ENCODE measurements at regions not wholly inside any gene's neighbourhood (a gene's known extent, or its start where the extent isn't known, plus 50 kb on each side); places are given as distances from the start of the nearest gene placed in this dataset.

- Histone ChIP-seq H3K27ac (no peak overlapping the region), H3K27me3 (replicated peaks) (no peaks in the 10 kb centered on the region), H3K4me3 (ENCODE audit: low read depth, low read length) (no peak overlapping the region), H3K36me3 (replicated peaks) (no peaks in the 10 kb centered on the region)
- in situ Hi-C loops (cut with HindIII; ENCODE audit: low pct_ligation_motif_present, low sequenced_read_pairs): no loop called here
- no peak for DNase-seq
- TF ChIP-seq, protein P1, sequence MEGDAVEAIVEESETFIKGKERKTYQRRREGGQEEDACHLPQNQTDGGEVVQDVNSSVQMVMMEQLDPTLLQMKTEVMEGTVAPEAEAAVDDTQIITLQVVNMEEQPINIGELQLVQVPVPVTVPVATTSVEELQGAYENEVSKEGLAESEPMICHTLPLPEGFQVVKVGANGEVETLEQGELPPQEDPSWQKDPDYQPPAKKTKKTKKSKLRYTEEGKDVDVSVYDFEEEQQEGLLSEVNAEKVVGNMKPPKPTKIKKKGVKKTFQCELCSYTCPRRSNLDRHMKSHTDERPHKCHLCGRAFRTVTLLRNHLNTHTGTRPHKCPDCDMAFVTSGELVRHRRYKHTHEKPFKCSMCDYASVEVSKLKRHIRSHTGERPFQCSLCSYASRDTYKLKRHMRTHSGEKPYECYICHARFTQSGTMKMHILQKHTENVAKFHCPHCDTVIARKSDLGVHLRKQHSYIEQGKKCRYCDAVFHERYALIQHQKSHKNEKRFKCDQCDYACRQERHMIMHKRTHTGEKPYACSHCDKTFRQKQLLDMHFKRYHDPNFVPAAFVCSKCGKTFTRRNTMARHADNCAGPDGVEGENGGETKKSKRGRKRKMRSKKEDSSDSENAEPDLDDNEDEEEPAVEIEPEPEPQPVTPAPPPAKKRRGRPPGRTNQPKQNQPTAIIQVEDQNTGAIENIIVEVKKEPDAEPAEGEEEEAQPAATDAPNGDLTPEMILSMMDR (IDR thresholded peaks at IDR 0.05; ENCODE audit: low read depth, low read length, missing control alignments): no peak
Observed at GRCh38 chr9:78674874-78675273, 377.9 kb downstream of the PSAT1 start.

DNA sequence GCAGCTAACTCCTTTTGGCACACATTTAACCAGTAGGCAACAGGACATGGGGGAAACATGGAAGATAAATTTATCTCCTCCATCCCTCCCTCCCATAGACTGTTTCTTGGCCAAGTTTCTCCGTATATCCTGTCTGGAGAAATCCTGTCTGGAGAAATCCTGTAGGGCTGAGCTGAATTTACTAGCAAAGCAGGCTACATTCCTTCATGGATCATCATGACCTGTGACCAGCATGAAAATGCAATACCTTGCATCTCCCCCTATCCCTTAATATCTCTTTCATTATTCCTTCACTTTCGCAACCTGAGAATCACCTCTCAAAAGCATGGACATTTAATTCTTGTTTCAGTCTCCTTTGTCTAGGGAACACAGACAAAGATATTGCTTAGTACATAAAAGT, 379.1 kb downstream of the PSAT1 start:
- H3K27ac ChIP-seq: no peak overlapping the region
- H3K4me3 ChIP-seq (ENCODE audit: low read depth, low read length): no peak overlapping the region
- in situ Hi-C loops (cut with HindIII; ENCODE audit: low pct_ligation_motif_present, low sequenced_read_pairs): no loop called here
- H3K36me3 ChIP-seq (replicated peaks): no peaks in the 10 kb centered on the region
- no peaks in the 10 kb centered on the region for H3K27me3 ChIP-seq (replicated peaks)
- DNase-seq: no peak
- TF ChIP-seq, protein P1 (IDR thresholded peaks at IDR 0.05; ENCODE audit: low read depth, low read length, missing control alignments): no peak

GRCh38 chr9:78676623-78677022, 379.7 kb downstream of the PSAT1 start:
- no peak overlapping the region for H3K27ac ChIP-seq
- H3K4me3 ChIP-seq (ENCODE audit: low read depth, low read length): no peak overlapping the region
- DNase-seq: no peak
- in situ Hi-C loops (cut with HindIII; ENCODE audit: low pct_ligation_motif_present, low sequenced_read_pairs): no loop called here
- no peaks in the 10 kb centered on the region for H3K27me3 ChIP-seq (replicated peaks)
- H3K36me3 ChIP-seq (replicated peaks): no peaks in the 10 kb centered on the region
- TF ChIP-seq, protein P1 (IDR thresholded peaks at IDR 0.05; ENCODE audit: low read depth, low read length, missing control alignments): no peak

- no peaks in the 10 kb centered on the region for H3K27me3 ChIP-seq (replicated peaks)
- no peak overlapping the region for H3K4me3 ChIP-seq (ENCODE audit: low read depth, low read length)
- TF ChIP-seq, protein P1 (IDR thresholded peaks at IDR 0.05; ENCODE audit: low read depth, low read length, missing control alignments): no peak
- no peaks in the 10 kb centered on the region for H3K36me3 ChIP-seq (replicated peaks)
- in situ Hi-C loops (cut with HindIII; ENCODE audit: low pct_ligation_motif_present, low sequenced_read_pairs): no loop called here
- no peak for DNase-seq
- H3K27ac ChIP-seq: no peak overlapping the region
Observed at GRCh38 chr9:78677326-78677725, 380.4 kb downstream of the PSAT1 start.

GRCh38 chr9:78678877-78679276, 382.0 kb downstream of the PSAT1 start:
- H3K27ac ChIP-seq: no peak overlapping the region
- TF ChIP-seq, protein P1 (IDR thresholded peaks at IDR 0.05; ENCODE audit: low read depth, low read length, missing control alignments): no peak

GRCh38 chr9:78680196-78680595, 383.3 kb downstream of the PSAT1 start:
- Histone ChIP-seq H3K4me3 (ENCODE audit: low read depth, low read length) (no peak overlapping the region), H3K36me3 (replicated peaks) (no peaks in the 10 kb centered on the region), H3K27me3 (replicated peaks) (no peaks in the 10 kb centered on the region), H3K27ac (no peak overlapping the region)
- TF ChIP-seq, protein P1 (IDR thresholded peaks at IDR 0.05; ENCODE audit: low read depth, low read length, missing control alignments): no peak
- in situ Hi-C loops (cut with HindIII; ENCODE audit: low pct_ligation_motif_present, low sequenced_read_pairs): no loop called here
- no peak for DNase-seq

More at GRCh38 chr9:78678877-78679276, 382.0 kb downstream of the PSAT1 start:
- Histone ChIP-seq H3K27me3 (replicated peaks) (no peaks in the 10 kb centered on the region), H3K4me3 (ENCODE audit: low read depth, low read length) (no peak overlapping the region), H3K36me3 (replicated peaks) (no peaks in the 10 kb centered on the region)
- no peak for DNase-seq
- in situ Hi-C loops (cut with HindIII; ENCODE audit: low pct_ligation_motif_present, low sequenced_read_pairs): no loop called here
